ENCODE measurements at regions not wholly inside any gene's neighbourhood (a gene's known extent, or its start where the extent isn't known, plus 50 kb on each side); places are given as distances from the start of the nearest gene placed in this dataset.

- H4K91ac ChIP-seq (ENCODE audit: insufficient read depth, low read depth, low read length) = no peak overlapping the region
- in situ Hi-C loops (cut with MboI; ENCODE audit: low sequenced_read_pairs) (no loop called here), intact Hi-C loops (cut with micrococcal nuclease) (no loop called here), dilution Hi-C loops (cut with HindIII; ENCODE audit: low sequenced_read_pairs, unreplicated experiment) (no loop called here)
- no peak overlapping the region for H4K5ac ChIP-seq (ENCODE audit: low read depth, low read length)
- H3K27ac ChIP-seq (ENCODE audit: insufficient read depth, low read length) = no peak overlapping the region
- H3K4me2 ChIP-seq (ENCODE audit: low read depth, low read length) = no peak overlapping the region
- no peak for TF ChIP-seq BHLHE40 (IDR thresholded peaks at IDR 0.05; ENCODE audit: low read depth, low read length)
- TF ChIP-seq CEBPB (IDR thresholded peaks at IDR 0.05; ENCODE audit: low read depth, low read length) = no peak
- no peak for TF ChIP-seq ELK1 (IDR thresholded peaks at IDR 0.05; ENCODE audit: borderline replicate concordance, low read depth, low read length)
- no peak for TF ChIP-seq RAD21 (IDR thresholded peaks at IDR 0.05; ENCODE audit: low read length)
- TF ChIP-seq RCOR1 (IDR thresholded peaks at IDR 0.05; ENCODE audit: insufficient replicate concordance, low read length) = no peak
- TF ChIP-seq CHD1 (IDR thresholded peaks at IDR 0.05; ENCODE audit: low read depth, low read length) = no peak
- no peak for TF ChIP-seq MAZ (IDR thresholded peaks at IDR 0.05; ENCODE audit: borderline replicate concordance, low read depth, low read length)
- no peak for TF ChIP-seq FOS (IDR thresholded peaks at IDR 0.05; ENCODE audit: low read depth, low read length)
- no peak for TF ChIP-seq SMC3 (IDR thresholded peaks at IDR 0.05; ENCODE audit: low read depth, low read length)
- TF ChIP-seq MXI1 (IDR thresholded peaks at IDR 0.05; ENCODE audit: borderline replicate concordance, low read depth, low read length) = no peak
- no peak for TF ChIP-seq USF2 (IDR thresholded peaks at IDR 0.05; ENCODE audit: low read depth, low read length)
- TF ChIP-seq, protein P1, sequence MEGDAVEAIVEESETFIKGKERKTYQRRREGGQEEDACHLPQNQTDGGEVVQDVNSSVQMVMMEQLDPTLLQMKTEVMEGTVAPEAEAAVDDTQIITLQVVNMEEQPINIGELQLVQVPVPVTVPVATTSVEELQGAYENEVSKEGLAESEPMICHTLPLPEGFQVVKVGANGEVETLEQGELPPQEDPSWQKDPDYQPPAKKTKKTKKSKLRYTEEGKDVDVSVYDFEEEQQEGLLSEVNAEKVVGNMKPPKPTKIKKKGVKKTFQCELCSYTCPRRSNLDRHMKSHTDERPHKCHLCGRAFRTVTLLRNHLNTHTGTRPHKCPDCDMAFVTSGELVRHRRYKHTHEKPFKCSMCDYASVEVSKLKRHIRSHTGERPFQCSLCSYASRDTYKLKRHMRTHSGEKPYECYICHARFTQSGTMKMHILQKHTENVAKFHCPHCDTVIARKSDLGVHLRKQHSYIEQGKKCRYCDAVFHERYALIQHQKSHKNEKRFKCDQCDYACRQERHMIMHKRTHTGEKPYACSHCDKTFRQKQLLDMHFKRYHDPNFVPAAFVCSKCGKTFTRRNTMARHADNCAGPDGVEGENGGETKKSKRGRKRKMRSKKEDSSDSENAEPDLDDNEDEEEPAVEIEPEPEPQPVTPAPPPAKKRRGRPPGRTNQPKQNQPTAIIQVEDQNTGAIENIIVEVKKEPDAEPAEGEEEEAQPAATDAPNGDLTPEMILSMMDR (conservative IDR thresholded peaks at IDR 0.05; ENCODE audit: low read depth, low read length) = no peak
- no peak for TF ChIP-seq NFE2L2 (IDR thresholded peaks at IDR 0.05; ENCODE audit: low read depth, low read length)
- TF ChIP-seq MAFK (IDR thresholded peaks at IDR 0.05; ENCODE audit: low read depth, low read length) = no peak
- TF ChIP-seq RFX5 (IDR thresholded peaks at IDR 0.05; ENCODE audit: low read depth, low read length) = no peak
- no peak for TF ChIP-seq POLR2A (IDR thresholded peaks at IDR 0.05; ENCODE audit: low read depth, low read length)
- no peaks in the 10 kb centered on the region for H3K9me3 ChIP-seq (ENCODE audit: control insufficient read depth, insufficient read depth, low read length)
- H4K20me1 ChIP-seq (ENCODE audit: insufficient read depth, low read length) = no peaks in the 10 kb centered on the region
- H3K79me1 ChIP-seq (ENCODE audit: low read depth in 1 of 2, low read length in 2 of 2) = no peaks in the 10 kb centered on the region
- H2BK5ac ChIP-seq (ENCODE audit: low read depth, low read length, poor library complexity, severe bottlenecking) = no peak overlapping the region
- H2BK15ac ChIP-seq (ENCODE audit: low read depth, low read length) = no peak overlapping the region
- POLR2A ChIA-PET (ENCODE audit: unreplicated experiment) = no interaction called here
- no peak overlapping the region for H3K14ac ChIP-seq (replicated peaks; ENCODE audit: low read depth, low read length)
- no peaks in the 10 kb centered on the region for H3K27me3 ChIP-seq (ENCODE audit: control insufficient read depth, insufficient read depth, low read length)
- no peaks in the 10 kb centered on the region for H3K36me3 ChIP-seq (ENCODE audit: control insufficient read depth, insufficient read depth, low read length)
- H2AFZ ChIP-seq (replicated peaks; ENCODE audit: low read length, poor library complexity) = no peak overlapping the region
- no TSS peak for BruUV-seq (replicated peaks)
- no peak overlapping the region for H3K56ac ChIP-seq (ENCODE audit: extremely low read depth, insufficient read depth, low read length)
- H2AK5ac ChIP-seq (ENCODE audit: low read depth, low read length) = no peak overlapping the region
- no peak overlapping the region for H3K4me3 ChIP-seq (ENCODE audit: insufficient read depth, low read depth, low read length)
- no peak overlapping the region for H2BK20ac ChIP-seq (ENCODE audit: low read depth, low read length)
- no peaks in the 10 kb centered on the region for H3K9me1 ChIP-seq (ENCODE audit: insufficient read depth, low read length)
- no peak overlapping the region for H3K4ac ChIP-seq (ENCODE audit: low read depth, low read length)
- H2AK9ac ChIP-seq (replicated peaks; ENCODE audit: low read depth, low read length, poor library complexity) = no peak overlapping the region
- H3K23ac ChIP-seq (ENCODE audit: low read depth, low read length) = no peak overlapping the region
- no peak overlapping the region for H4K8ac ChIP-seq (ENCODE audit: low read depth in 2 of 2, low read length in 2 of 2)
- no peaks in the 10 kb centered on the region for H3K4me1 ChIP-seq (ENCODE audit: control insufficient read depth, insufficient read depth, low read length)
- DNase-seq (no peak), ATAC-seq (ENCODE audit: low read depth) (no peak)
- H3K9ac ChIP-seq (ENCODE audit: low read depth, low read length) = no peak overlapping the region
- no peak overlapping the region for H3K18ac ChIP-seq (ENCODE audit: low read depth, low read length)
- H2BK120ac ChIP-seq (ENCODE audit: low read depth, low read length) = no peak overlapping the region
- CTCF ChIA-PET = no interaction called here
These were observed 1253.6 kb upstream of the TENM4 start for GRCh38 chr11:80694385-80694784.
